Esophagus muscularis mucosa (tissue), 4 donors: ENCODE measurements at regions not wholly inside any gene's neighbourhood (a gene's known extent, or its start where the extent isn't known, plus 50 kb on each side); places are given as distances from the start of the nearest gene placed in this dataset.
A peak's percentile ranks its signal among the peaks of the same experiment; 100 is the strongest.

ENCODE experiments used
- DNase-seq: peaks from one replicate; pipeline ENCODE4 v3.0.0-alpha.2; 2017; ENCODE audit errors: extremely low spot score
- H3K27ac ChIP-seq, 4 donors: fragments of 200-600 bp; sonication (generic); replicated peaks in 1 of 4; 1 replicate in 3 of 4; 2 replicates in 1 of 4; pipeline ENCODE4 v1.5.1; 2016 to 2019; ENCODE audit warnings: mild to moderate bottlenecking in 1 of 4
- H3K27me3 ChIP-seq, 4 donors: fragments of 200-600 bp; sonication (generic); one replicate each; pipeline versions ENCODE4 v1.5.1 to v1.6.0; 2016 to 2019
- H3K36me3 ChIP-seq, 4 donors: fragments of 200-600 bp; sonication (generic); one replicate each; pipeline ENCODE4 v1.5.1; 2016 to 2019
- H3K4me1 ChIP-seq, 4 donors: fragments of 200-600 bp; sonication (generic); one replicate each; pipeline ENCODE4 v1.5.1; 2016 to 2019
- H3K4me3 ChIP-seq, 4 donors: fragments of 200-600 bp; sonication (generic); 1 replicate in 2 of 4; 2 replicates in 2 of 4; pipeline ENCODE4 v1.5.1; 2016 to 2019; ENCODE audit warnings: mild to moderate bottlenecking in 4 of 4, moderate library complexity in 1 of 4
- H3K9me3 ChIP-seq, 4 donors: fragments of 200-600 bp; sonication (generic); 1 replicate in 3 of 4; 2 replicates in 1 of 4; pipeline ENCODE4 v1.5.1; 2016 to 2019
- CTCF ChIP-seq, 3 experiments: fragments of 200-600 bp in 2 of 3; fragments of 450-650 bp in 1 of 3; sonication (generic) in 2 of 3; IDR thresholded peaks; one replicate each; pipeline ENCODE4 v1.5.1; 2017 to 2019; ENCODE audit warnings: antibody characterized with exemption in 3 of 3, mild to moderate bottlenecking in 2 of 3, moderate library complexity in 1 of 3
- EP300 ChIP-seq: sonication (generic); formaldehyde crosslinking; IDR thresholded peaks from one replicate; pipeline ENCODE4 v1.6.1; 2017; ENCODE audit warnings: antibody characterized with exemption
- POLR2A ChIP-seq: fragments of 450-650 bp; IDR thresholded peaks from one replicate; pipeline ENCODE4 v1.6.1; 2017; ENCODE audit warnings: antibody characterized with exemption, moderate library complexity, mild to moderate bottlenecking, low read depth
- POLR2AphosphoS5 ChIP-seq, 2 donors: sonication (generic); formaldehyde crosslinking; IDR thresholded peaks; one replicate each; pipeline ENCODE4 v1.6.1; 2017; ENCODE audit warnings: antibody characterized with exemption in 2 of 2
- WGBS: methylation state at CpG from one replicate; pipeline ENCODE4 v1.1.5; 2018; 5-methylcytosine and 5-hydroxymethylcytosine counted together
- intact Hi-C: fragments of 100-400 bp; cut with DNase I; formaldehyde crosslinking; loops from one replicate; pipeline ENCODE4 v1.15.1; 2023

- Histone ChIP-seq H3K9me3 (no peaks in the 10 kb centered on the region), H3K36me3 (no peaks in the 10 kb centered on the region), H3K4me1 (peaks cover 0 to 13% (median 6%) of the 10 kb centered on the region in 4 donors), H3K4me3 (no peak overlapping the region), H3K27me3 (no peaks in the 10 kb centered on the region), H3K27ac (no peak overlapping the region)
- 69% methylated on average over 3 of the region's 3 CpGs for WGBS
- TF ChIP-seq POLR2A (no peak), EP300 (no peak), CTCF (IDR thresholded peaks at IDR 0.05) (no peak), POLR2AphosphoS5 (IDR thresholded peaks at IDR 0.05) (no peak)
- intact Hi-C loops = no loop called here
- DNase-seq = no peak
These were observed 60.1 kb downstream of the NABP1 start for GRCh38 chr2:191738003-191738402.

DNA sequence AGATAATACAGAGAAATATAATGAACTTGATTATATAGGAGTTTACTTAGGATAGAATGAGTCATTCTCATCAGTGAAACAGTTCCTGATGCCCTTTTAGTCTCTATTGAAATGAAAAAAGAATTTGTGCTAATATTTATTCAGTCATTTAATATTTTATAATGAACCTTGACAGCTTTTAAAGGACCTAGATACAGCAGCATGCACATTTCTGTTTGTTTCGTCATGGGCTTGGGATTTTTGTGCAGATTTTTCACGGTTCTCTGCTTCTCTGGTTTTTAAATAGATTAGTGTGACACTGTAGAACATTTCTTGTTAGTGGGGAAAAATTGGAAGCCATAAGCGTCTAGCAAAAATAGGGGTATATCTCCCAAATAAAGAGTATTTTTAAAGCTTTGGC, 60.7 kb downstream of the NABP1 start:
- Histone ChIP-seq H3K9me3 (no peaks in the 10 kb centered on the region), H3K4me3 (peak overlapping the region in 1 of 4 donors; percentile 20), H3K4me1 (peaks cover 0 to 13% (median 6%) of the 10 kb centered on the region in 4 donors), H3K27me3 (no peaks in the 10 kb centered on the region), H3K36me3 (no peaks in the 10 kb centered on the region), H3K27ac (no peak overlapping the region)
- WGBS = 45% methylated on average over 3 of the region's 3 CpGs
- DNase-seq = no peak
- no peak for TF ChIP-seq EP300
- no peak for TF ChIP-seq POLR2A
- no peak for TF ChIP-seq POLR2AphosphoS5 (IDR thresholded peaks at IDR 0.05)
- no peak for TF ChIP-seq CTCF (IDR thresholded peaks at IDR 0.05)
- intact Hi-C loops = no loop called here

DNA sequence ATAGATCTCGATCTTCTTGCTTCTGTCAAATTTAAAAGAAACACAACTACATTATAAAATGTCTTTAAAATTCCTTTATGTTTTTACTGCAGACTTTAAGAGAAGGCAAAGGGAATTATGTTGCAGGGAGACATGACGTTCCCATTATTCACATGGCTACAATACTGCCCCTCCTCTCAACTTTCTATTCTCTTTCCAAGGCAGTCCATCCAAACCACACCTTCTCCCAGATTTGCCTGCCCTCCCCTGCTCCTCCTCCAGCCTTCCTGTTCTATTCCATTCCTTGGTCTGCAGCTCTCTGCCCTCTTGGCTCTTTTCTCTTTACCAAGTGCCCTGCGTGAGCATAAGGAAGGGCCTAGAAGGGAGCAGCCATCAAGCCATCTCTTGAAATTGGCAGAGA, 61.3 kb downstream of the NABP1 start:
- 42% methylated on average over 3 of the region's 3 CpGs for WGBS
- H3K27me3 ChIP-seq = no peaks in the 10 kb centered on the region
- H3K4me3 ChIP-seq = peak overlapping the region in 1 of 4 donors; percentile 20
- H3K9me3 ChIP-seq = no peaks in the 10 kb centered on the region
- intact Hi-C loops = no loop called here
- no peaks in the 10 kb centered on the region for H3K36me3 ChIP-seq
- no peak for DNase-seq
- H3K4me1 ChIP-seq = peaks cover 0 to 13% (median 6%) of the 10 kb centered on the region in 4 donors
- H3K27ac ChIP-seq = no peak overlapping the region
- TF ChIP-seq EP300 (no peak), POLR2A (no peak), CTCF (IDR thresholded peaks at IDR 0.05) (no peak), POLR2AphosphoS5 (IDR thresholded peaks at IDR 0.05) (no peak)

GRCh38 chr2:191740016-191740419, 62.1 kb downstream of the NABP1 start:
- no peaks in the 10 kb centered on the region for H3K27me3 ChIP-seq
- H3K27ac ChIP-seq = no peak overlapping the region
- H3K9me3 ChIP-seq = no peaks in the 10 kb centered on the region
- no peaks in the 10 kb centered on the region for H3K36me3 ChIP-seq
- intact Hi-C loops = no loop called here
- TF ChIP-seq CTCF (IDR thresholded peaks at IDR 0.05) (no peak), EP300 (no peak), POLR2AphosphoS5 (IDR thresholded peaks at IDR 0.05) (no peak), POLR2A (no peak)
- no peak for DNase-seq
- no peak overlapping the region for H3K4me3 ChIP-seq
- peaks cover 0 to 13% (median 6%) of the 10 kb centered on the region in 4 donors for H3K4me1 ChIP-seq

DNA sequence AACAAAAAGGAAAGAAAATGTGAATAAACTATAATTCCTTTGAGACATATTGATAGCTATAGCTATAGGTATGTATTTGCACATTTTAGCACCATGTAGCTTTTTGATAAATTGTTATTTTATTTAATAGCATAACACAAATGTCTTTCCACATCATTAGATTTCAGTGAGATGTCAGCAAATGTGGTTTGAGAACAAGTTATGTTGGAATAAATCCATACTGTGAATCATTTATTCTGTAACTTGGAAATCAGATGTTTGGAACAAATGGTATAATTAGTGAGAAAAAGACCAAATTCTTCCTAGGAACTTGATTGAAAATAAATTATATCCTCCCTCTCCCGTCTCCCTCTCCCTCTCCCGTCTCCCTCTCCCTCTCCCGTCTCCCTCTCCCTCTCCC, 62.8 kb downstream of the NABP1 start:
- 64% methylated on average over 3 of the region's 3 CpGs for WGBS
- Histone ChIP-seq H3K36me3 (no peaks in the 10 kb centered on the region), H3K9me3 (no peaks in the 10 kb centered on the region), H3K27me3 (no peaks in the 10 kb centered on the region), H3K4me3 (no peak overlapping the region), H3K4me1 (peaks cover 0 to 13% (median 6%) of the 10 kb centered on the region in 4 donors), H3K27ac (no peak overlapping the region)
- no peak for DNase-seq
- intact Hi-C loops = no loop called here
- TF ChIP-seq POLR2A (no peak), EP300 (no peak), CTCF (IDR thresholded peaks at IDR 0.05) (no peak), POLR2AphosphoS5 (IDR thresholded peaks at IDR 0.05) (no peak)
